ENCODE measurements at regions not wholly inside any gene's neighbourhood (a gene's known extent, or its start where the extent isn't known, plus 50 kb on each side); places are given as distances from the start of the nearest gene placed in this dataset.

DNA sequence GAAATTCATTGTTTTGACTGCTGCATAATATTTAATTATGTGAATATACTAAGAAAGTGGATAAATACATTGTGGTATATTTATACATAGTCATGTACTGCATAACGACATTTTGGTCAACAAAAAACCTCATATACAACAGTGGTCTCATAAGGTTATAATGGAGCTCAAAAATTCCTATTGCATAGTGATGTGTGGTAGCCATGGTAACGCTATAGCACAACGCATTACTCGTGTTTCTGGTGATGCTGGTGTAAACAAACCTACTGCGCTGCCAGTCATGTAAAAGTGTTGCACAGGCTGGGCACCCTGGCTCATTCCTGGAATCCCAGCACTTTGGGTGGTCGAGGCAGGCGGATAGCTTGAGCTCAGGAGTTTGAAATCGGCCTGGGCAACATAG is 52.6 kb upstream of the NHLH2 start:
- no peak overlapping the region for H3K27ac ChIP-seq
- intact Hi-C loops (cut with DNase I) = no loop called here
- no peaks in the 10 kb centered on the region for H3K36me3 ChIP-seq (replicated peaks in 1 of 2)
- WGBS, 4 donors = 80 to 95% (median 87%) methylated on average over 8 of the region's 8 CpGs
- H3K4me3 ChIP-seq = no peak overlapping the region
- DNase-seq = no peak
- no peaks in the 10 kb centered on the region for H3K4me1 ChIP-seq (replicated peaks in 1 of 2)
- no peaks in the 10 kb centered on the region for H3K9me3 ChIP-seq (replicated peaks in 1 of 3)
- no peaks in the 10 kb centered on the region for H3K27me3 ChIP-seq
- TF ChIP-seq, protein P1, sequence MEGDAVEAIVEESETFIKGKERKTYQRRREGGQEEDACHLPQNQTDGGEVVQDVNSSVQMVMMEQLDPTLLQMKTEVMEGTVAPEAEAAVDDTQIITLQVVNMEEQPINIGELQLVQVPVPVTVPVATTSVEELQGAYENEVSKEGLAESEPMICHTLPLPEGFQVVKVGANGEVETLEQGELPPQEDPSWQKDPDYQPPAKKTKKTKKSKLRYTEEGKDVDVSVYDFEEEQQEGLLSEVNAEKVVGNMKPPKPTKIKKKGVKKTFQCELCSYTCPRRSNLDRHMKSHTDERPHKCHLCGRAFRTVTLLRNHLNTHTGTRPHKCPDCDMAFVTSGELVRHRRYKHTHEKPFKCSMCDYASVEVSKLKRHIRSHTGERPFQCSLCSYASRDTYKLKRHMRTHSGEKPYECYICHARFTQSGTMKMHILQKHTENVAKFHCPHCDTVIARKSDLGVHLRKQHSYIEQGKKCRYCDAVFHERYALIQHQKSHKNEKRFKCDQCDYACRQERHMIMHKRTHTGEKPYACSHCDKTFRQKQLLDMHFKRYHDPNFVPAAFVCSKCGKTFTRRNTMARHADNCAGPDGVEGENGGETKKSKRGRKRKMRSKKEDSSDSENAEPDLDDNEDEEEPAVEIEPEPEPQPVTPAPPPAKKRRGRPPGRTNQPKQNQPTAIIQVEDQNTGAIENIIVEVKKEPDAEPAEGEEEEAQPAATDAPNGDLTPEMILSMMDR (IDR thresholded peaks at IDR 0.05) = no peak
- no peak for TF ChIP-seq POLR2A (IDR thresholded peaks at IDR 0.05)

GRCh38 chr1:115898020-115898419 is 57.1 kb upstream of the NHLH2 start:
- TF ChIP-seq, protein P1 (IDR thresholded peaks at IDR 0.05) = no peak
- no peak for TF ChIP-seq POLR2A (IDR thresholded peaks at IDR 0.05)
- intact Hi-C loops (cut with DNase I) = no loop called here
- Histone ChIP-seq H3K4me3 (no peak overlapping the region), H3K9me3 (replicated peaks in 1 of 3) (no peaks in the 10 kb centered on the region), H3K36me3 (replicated peaks in 1 of 2) (no peaks in the 10 kb centered on the region), H3K27ac (no peak overlapping the region), H3K4me1 (replicated peaks in 1 of 2) (no peaks in the 10 kb centered on the region), H3K27me3 (no peaks in the 10 kb centered on the region)
- DNase-seq = no peak
- 78 to 96% (median 84%) methylated on average over 4 of the region's 4 CpGs for WGBS, 4 donors

GRCh38 chr1:115900856-115901255 is 59.9 kb upstream of the NHLH2 start:
- no peak overlapping the region for H3K27ac ChIP-seq
- H3K4me3 ChIP-seq = no peak overlapping the region
- no peak for DNase-seq
- intact Hi-C loops (cut with DNase I) = no loop called here
- no peaks in the 10 kb centered on the region for H3K9me3 ChIP-seq (replicated peaks in 1 of 3)
- H3K4me1 ChIP-seq (replicated peaks in 1 of 2) = no peaks in the 10 kb centered on the region
- TF ChIP-seq, protein P1 (IDR thresholded peaks at IDR 0.05) = no peak
- TF ChIP-seq POLR2A (IDR thresholded peaks at IDR 0.05) = no peak
- H3K36me3 ChIP-seq (replicated peaks in 1 of 2) = no peaks in the 10 kb centered on the region
- no peaks in the 10 kb centered on the region for H3K27me3 ChIP-seq

GRCh38 chr1:115906627-115907026 is 65.7 kb upstream of the NHLH2 start:
- no peak for DNase-seq
- intact Hi-C loops (cut with DNase I) = no loop called here
- no peaks in the 10 kb centered on the region for H3K9me3 ChIP-seq (replicated peaks in 1 of 3)

More at GRCh38 chr1:115906627-115907026, 65.7 kb upstream of the NHLH2 start:
- no peak overlapping the region for H3K27ac ChIP-seq
- no peaks in the 10 kb centered on the region for H3K4me1 ChIP-seq (replicated peaks in 1 of 2)
- TF ChIP-seq, protein P1 (IDR thresholded peaks at IDR 0.05) = no peak
- TF ChIP-seq POLR2A (IDR thresholded peaks at IDR 0.05) = no peak
- WGBS, 4 donors = 83 to 100% (median 96%) methylated on average over 1 of the region's 1 CpG
- H3K4me3 ChIP-seq = no peak overlapping the region
- H3K36me3 ChIP-seq (replicated peaks in 1 of 2) = no peaks in the 10 kb centered on the region
- H3K27me3 ChIP-seq = no peaks in the 10 kb centered on the region
